A673 (cell line): ENCODE measurements at regions not wholly inside any gene's neighbourhood (a gene's known extent, or its start where the extent isn't known, plus 50 kb on each side); places are given as distances from the start of the nearest gene placed in this dataset.

Experiments used
- EZH2 ChIP-seq: fragments of 200-600 bp; sonication (generic); IDR thresholded peaks from 2 replicates; pipeline ENCODE4 v1.6.1; 2017; ENCODE audit warnings: borderline replicate concordance, low read depth, mild to moderate bottlenecking, mixed read lengths, antibody characterized with exemption, low read length; ENCODE audit not compliant: poor library complexity, severe bottlenecking
- TF ChIP-seq, protein P1 (sequence below): fragments of 300-800, 200-600 bp; sonication (generic); conservative IDR thresholded peaks from 2 replicates; pipeline ENCODE4 v1.5.1; 2017; ENCODE audit warnings: low read depth, mild to moderate bottlenecking, antibody characterized with exemption, low read length, moderate library complexity, mixed read lengths

DNA sequence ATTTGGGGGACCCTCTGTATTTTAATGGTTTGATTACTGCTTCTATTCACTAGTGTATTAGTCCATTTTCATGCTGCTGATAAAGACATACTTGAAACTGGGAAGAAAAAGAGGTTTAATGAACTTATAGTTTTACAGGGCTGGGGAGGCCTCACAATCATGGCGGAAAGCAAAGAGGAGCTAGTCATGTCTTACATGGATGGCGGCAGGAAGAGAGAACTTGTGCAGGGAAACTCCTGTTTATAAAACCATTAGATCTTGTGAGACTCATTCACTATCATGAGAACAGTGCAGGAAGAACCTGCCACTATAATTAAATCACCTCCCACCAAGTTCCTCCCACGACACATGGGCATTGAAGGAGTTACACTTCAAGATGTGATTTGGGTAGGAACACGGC, 464.5 kb upstream of the RGS18 start:
- no peak for TF ChIP-seq EZH2
- TF ChIP-seq, protein P1, sequence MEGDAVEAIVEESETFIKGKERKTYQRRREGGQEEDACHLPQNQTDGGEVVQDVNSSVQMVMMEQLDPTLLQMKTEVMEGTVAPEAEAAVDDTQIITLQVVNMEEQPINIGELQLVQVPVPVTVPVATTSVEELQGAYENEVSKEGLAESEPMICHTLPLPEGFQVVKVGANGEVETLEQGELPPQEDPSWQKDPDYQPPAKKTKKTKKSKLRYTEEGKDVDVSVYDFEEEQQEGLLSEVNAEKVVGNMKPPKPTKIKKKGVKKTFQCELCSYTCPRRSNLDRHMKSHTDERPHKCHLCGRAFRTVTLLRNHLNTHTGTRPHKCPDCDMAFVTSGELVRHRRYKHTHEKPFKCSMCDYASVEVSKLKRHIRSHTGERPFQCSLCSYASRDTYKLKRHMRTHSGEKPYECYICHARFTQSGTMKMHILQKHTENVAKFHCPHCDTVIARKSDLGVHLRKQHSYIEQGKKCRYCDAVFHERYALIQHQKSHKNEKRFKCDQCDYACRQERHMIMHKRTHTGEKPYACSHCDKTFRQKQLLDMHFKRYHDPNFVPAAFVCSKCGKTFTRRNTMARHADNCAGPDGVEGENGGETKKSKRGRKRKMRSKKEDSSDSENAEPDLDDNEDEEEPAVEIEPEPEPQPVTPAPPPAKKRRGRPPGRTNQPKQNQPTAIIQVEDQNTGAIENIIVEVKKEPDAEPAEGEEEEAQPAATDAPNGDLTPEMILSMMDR: no peak
